ENCODE measurements at regions not wholly inside any gene's neighbourhood (a gene's known extent, or its start where the extent isn't known, plus 50 kb on each side); places are given as distances from the start of the nearest gene placed in this dataset.
"Not testable (repeated sequence)": the region's sequence is repeated elsewhere in the genome, so short reads cannot be mapped to it uniquely, and the experiment has no call there.

DNA sequence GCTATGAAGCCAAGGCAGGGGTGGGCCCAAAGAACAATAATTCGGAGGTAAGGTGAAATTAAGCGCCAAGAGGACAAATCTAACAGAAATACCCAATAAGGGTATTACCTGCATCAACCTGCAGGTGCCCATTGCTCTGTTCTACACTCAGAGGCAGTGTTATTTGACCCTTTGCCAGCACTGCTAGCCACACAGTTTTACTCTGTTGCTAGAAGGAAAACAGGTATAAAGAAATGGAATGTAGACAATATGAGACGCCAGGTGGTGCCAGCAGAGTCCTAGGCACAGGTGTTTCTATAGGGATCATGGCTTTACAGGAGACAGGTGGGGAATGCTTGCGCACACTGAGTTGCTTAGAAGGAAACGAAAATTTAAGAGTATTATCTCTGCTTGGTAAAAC lies 201.3 kb downstream of the HTR1A start:
- H3K4me3 ChIP-seq (ENCODE audit: low read length), result no peak overlapping the region
- TF ChIP-seq, protein P1, sequence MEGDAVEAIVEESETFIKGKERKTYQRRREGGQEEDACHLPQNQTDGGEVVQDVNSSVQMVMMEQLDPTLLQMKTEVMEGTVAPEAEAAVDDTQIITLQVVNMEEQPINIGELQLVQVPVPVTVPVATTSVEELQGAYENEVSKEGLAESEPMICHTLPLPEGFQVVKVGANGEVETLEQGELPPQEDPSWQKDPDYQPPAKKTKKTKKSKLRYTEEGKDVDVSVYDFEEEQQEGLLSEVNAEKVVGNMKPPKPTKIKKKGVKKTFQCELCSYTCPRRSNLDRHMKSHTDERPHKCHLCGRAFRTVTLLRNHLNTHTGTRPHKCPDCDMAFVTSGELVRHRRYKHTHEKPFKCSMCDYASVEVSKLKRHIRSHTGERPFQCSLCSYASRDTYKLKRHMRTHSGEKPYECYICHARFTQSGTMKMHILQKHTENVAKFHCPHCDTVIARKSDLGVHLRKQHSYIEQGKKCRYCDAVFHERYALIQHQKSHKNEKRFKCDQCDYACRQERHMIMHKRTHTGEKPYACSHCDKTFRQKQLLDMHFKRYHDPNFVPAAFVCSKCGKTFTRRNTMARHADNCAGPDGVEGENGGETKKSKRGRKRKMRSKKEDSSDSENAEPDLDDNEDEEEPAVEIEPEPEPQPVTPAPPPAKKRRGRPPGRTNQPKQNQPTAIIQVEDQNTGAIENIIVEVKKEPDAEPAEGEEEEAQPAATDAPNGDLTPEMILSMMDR (conservative IDR thresholded peaks at IDR 0.05; ENCODE audit: low read length), result no peak
- no peak for DNase-seq (ENCODE audit: low read depth)

DNA sequence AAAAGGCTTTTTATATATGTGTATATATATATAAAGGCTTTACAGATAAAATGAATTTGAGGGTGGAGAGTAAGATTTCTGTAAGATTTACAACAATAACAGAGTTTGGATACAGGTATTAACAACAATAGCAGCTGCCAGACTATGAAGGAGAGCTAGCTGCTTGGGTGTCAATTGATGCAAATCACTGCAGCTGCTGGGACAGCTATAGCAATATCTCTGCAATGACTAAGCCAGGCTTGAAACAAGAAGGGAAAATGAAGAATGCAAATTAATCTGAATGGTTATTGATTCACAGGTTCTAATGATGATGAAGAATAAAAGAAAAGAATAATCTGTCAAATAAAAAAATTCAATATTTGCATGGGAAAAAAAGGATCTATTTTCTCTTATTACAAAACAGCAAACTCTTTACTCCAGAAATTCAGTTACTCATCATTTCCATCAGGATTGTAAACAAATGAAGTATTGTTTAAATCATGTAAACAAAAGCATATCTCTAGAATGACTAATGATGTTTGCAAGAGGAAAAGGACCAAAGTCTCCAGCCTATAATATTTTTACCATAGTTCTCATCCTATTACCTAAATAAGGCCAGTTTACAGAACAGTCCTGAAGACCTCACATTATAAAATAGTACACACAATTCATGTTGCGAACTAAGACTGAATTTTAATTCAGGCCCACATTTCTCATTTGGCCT lies 219.0 kb downstream of the HTR1A start:
- H3K4me3 ChIP-seq (ENCODE audit: low read length), result no peak overlapping the region
- DNase-seq (ENCODE audit: low read depth), result no peak
- TF ChIP-seq, protein P1 (conservative IDR thresholded peaks at IDR 0.05; ENCODE audit: low read length), result no peak

DNA sequence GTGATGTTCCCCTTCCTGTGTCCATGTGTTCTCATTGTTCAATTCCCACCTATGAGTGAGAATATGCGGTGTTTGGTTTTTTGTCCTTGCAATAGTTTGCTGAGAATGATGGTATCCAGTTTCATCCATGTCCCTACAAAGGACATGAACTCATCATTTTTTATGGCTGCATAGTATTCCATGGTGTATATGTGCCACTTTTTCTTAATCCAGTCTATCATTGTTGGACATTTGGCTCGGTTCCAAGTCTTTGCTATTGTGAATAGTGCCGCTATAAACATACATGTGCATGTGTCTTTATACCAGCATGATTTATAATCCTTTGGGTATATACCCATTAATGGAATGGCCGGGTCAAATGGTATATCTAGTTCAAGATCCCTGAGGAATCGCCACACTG lies 229.4 kb downstream of the HTR1A start:
- DNase-seq (ENCODE audit: low read depth); H3K4me3 ChIP-seq (ENCODE audit: low read length): not testable (repeated sequence)

DNA sequence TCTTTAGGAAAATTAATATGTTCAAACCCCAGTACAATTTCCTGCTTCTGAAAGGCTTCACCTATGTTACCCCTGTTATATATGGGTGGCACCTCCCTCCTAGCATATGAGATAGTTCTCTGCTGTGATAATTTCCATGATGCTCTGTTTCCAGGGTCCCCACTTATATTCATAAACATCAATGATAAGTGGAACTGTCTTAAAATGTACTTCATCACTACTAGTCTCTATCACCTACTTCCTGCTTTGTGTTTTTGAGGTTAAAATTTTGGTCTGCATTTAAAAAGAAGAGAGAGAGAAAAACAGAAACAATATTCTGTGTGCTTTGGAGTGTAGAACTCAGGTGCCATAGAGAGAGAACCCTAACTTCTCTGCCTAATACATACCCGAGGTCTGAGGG lies 234.7 kb downstream of the HTR1A start:
- no peak overlapping the region for H3K4me3 ChIP-seq (ENCODE audit: low read length)
- no peak for DNase-seq (ENCODE audit: low read depth)
- TF ChIP-seq, protein P1 (conservative IDR thresholded peaks at IDR 0.05; ENCODE audit: low read length), result no peak

DNA sequence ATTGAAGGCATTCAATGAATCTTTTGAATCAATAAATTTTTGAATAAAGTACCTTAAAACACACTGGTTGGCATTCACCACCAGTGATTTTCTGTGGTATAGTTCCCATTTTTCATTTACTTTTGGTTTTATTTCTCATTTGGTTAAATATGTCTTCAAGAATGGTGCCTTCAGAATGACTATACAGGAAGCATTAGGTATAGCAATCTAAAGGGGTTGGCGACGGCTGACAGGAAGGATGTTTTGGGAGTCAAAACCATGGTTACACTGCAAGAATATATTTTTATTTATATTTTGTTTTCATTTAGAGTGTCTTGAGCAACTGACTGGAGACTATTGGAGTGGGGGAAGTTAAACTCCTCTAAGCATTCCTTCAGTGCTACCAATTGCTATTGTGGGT lies 235.7 kb downstream of the HTR1A start:
- DNase-seq (ENCODE audit: low read depth), result no peak
- TF ChIP-seq, protein P1 (conservative IDR thresholded peaks at IDR 0.05; ENCODE audit: low read length), result no peak
- H3K4me3 ChIP-seq (ENCODE audit: low read length), result no peak overlapping the region

DNA sequence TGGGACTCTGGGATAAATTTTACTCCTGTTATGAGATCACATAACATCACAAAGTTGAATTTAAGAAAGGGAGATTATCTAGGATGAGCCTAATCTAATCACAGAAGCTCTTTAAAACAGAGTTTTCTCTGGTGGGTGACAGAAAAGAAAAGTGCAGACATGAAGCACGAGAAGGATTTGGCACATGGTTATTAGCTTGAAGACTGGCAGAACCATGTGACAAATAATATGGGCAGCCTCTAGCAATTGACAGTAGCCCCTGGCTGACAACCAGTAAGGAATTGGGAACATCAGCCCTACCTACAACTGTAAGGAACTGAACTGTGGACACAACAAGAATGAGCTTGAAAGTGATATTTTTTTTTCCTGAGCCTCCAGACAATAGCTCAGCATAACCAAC lies 243.1 kb downstream of the HTR1A start:
- no peak overlapping the region for H3K4me3 ChIP-seq (ENCODE audit: low read length)
- DNase-seq (ENCODE audit: low read depth), result no peak
- TF ChIP-seq, protein P1 (conservative IDR thresholded peaks at IDR 0.05; ENCODE audit: low read length), result no peak

DNA sequence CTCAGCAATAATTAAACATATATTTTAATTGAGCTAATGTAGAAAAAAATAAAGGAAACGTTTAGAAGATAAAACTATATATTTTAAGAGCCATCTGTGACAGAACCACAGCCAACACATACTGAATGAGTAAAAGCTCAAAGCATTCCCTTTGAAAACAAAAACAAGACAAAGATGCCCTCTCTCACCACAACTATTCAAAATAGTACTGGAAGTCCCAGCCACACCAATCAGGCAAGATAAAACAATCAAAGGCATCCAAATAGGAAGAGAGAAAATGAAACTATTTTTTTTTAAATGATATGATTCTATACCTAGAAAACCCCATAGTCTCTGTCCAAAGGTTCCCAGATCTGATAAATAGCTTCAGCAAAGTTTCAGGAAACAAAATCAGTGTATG lies 262.0 kb downstream of the HTR1A start:
- TF ChIP-seq, protein P1 (conservative IDR thresholded peaks at IDR 0.05; ENCODE audit: low read length), result no peak
- DNase-seq (ENCODE audit: low read depth), result no peak

More for the DNA sequence above, 262.0 kb downstream of the HTR1A start:
- H3K4me3 ChIP-seq (ENCODE audit: low read length), result no peak overlapping the region

All from AG10803 (cell line).